ENCODE measurements at regions not wholly inside any gene's neighbourhood (a gene's known extent, or its start where the extent isn't known, plus 50 kb on each side); places are given as distances from the start of the nearest gene placed in this dataset.

- TF ChIP-seq CTCF (IDR thresholded peaks at IDR 0.05; ENCODE audit: low read depth, low read length, missing control alignments) = no peak
- no peak for DNase-seq (ENCODE audit: low read depth)
- H3K4me3 ChIP-seq (ENCODE audit: low read depth, low read length) = no peak overlapping the region
- in situ Hi-C loops (cut with HindIII; ENCODE audit: low sequenced_read_pairs) = no loop called here
These were observed 287.9 kb downstream of the MSX2 start for GRCh38 chr5:175012267-175012666.

- in situ Hi-C loops (cut with HindIII; ENCODE audit: low sequenced_read_pairs) = no loop called here
- no peak overlapping the region for H3K4me3 ChIP-seq (ENCODE audit: low read depth, low read length)
- no peak for DNase-seq (ENCODE audit: low read depth)
- no peak for TF ChIP-seq CTCF (IDR thresholded peaks at IDR 0.05; ENCODE audit: low read depth, low read length, missing control alignments)
These were observed 279.1 kb downstream of the MSX2 start for GRCh38 chr5:175003531-175003930.

- in situ Hi-C loops (cut with HindIII; ENCODE audit: low sequenced_read_pairs) = no loop called here
- no peak for DNase-seq (ENCODE audit: low read depth)
- H3K4me3 ChIP-seq (ENCODE audit: low read depth, low read length) = no peak overlapping the region
- no peak for TF ChIP-seq CTCF (IDR thresholded peaks at IDR 0.05; ENCODE audit: low read depth, low read length, missing control alignments)
These were observed 277.7 kb downstream of the MSX2 start for GRCh38 chr5:175001876-175002645.

- H3K4me3 ChIP-seq (ENCODE audit: low read depth, low read length) = no peak overlapping the region
- TF ChIP-seq CTCF (IDR thresholded peaks at IDR 0.05; ENCODE audit: low read depth, low read length, missing control alignments) = no peak
- DNase-seq (ENCODE audit: low read depth) = no peak
- in situ Hi-C loops (cut with HindIII; ENCODE audit: low sequenced_read_pairs) = no loop called here
These were observed 276.9 kb downstream of the MSX2 start for GRCh38 chr5:175001311-175001710.

GRCh38 chr5:174999581-174999980, 275.2 kb downstream of the MSX2 start:
- no peak for TF ChIP-seq CTCF (IDR thresholded peaks at IDR 0.05; ENCODE audit: low read depth, low read length, missing control alignments)
- in situ Hi-C loops (cut with HindIII; ENCODE audit: low sequenced_read_pairs) = no loop called here
- no peak overlapping the region for H3K4me3 ChIP-seq (ENCODE audit: low read depth, low read length)
- DNase-seq (ENCODE audit: low read depth) = no peak

- in situ Hi-C loops (cut with HindIII; ENCODE audit: low sequenced_read_pairs) = no loop called here
- H3K4me3 ChIP-seq (ENCODE audit: low read depth, low read length) = no peak overlapping the region
- no peak for TF ChIP-seq CTCF (IDR thresholded peaks at IDR 0.05; ENCODE audit: low read depth, low read length, missing control alignments)
- DNase-seq (ENCODE audit: low read depth) = no peak
These were observed 273.8 kb downstream of the MSX2 start for GRCh38 chr5:174998131-174998730.
